Activated CD8-positive, alpha-beta memory T cell treated with anti-CD3 and anti-CD28 coated beads for 4 hours (primary cell): ENCODE measurements at regions not wholly inside any gene's neighbourhood (a gene's known extent, or its start where the extent isn't known, plus 50 kb on each side); places are given as distances from the start of the nearest gene placed in this dataset.
"Not testable (repeated sequence)": the region's sequence is repeated elsewhere in the genome, so short reads cannot be mapped to it uniquely, and the experiment has no call there.

Source experiments
- DNase-seq, 2 donors: peaks; one replicate each; pipeline ENCODE4 v3.0.0-alpha.2; 2020; ENCODE audit warnings: low read depth in 2 of 2

GRCh38 chr9:15372455-15372854 is 50.2 kb upstream of the SNAPC3 start:
- no peak for DNase-seq

- no peak for DNase-seq
Observed at GRCh38 chr9:15371448-15371845, 51.2 kb upstream of the SNAPC3 start.

GRCh38 chr9:15370466-15371447 is 51.9 kb upstream of the SNAPC3 start:
- DNase-seq, result no peak

GRCh38 chr9:15369871-15370270 is 52.8 kb upstream of the SNAPC3 start:
- no peak for DNase-seq

GRCh38 chr9:15369238-15369637 is 53.4 kb upstream of the SNAPC3 start:
- DNase-seq, result no peak

- DNase-seq, result not testable (repeated sequence)
Observed at GRCh38 chr9:15364975-15365553, 57.6 kb upstream of the SNAPC3 start.

GRCh38 chr9:15361737-15362136 is 54.7 kb upstream of the TTC39B start:
- DNase-seq, result no peak

GRCh38 chr9:15357050-15357653 is 50.1 kb upstream of the TTC39B start:
- peak in 1 of 2 donors; percentile 18 for DNase-seq
